GM12873 (cell line): ENCODE measurements at regions not wholly inside any gene's neighbourhood (a gene's known extent, or its start where the extent isn't known, plus 50 kb on each side); places are given as distances from the start of the nearest gene placed in this dataset.

Experiments used
- CTCF ChIP-seq: IDR thresholded peaks from 2 replicates; pipeline ENCODE4 v1.5.1; 2012; ENCODE audit warnings: low read depth, mild to moderate bottlenecking, moderate library complexity, low read length, control low read depth; ENCODE audit not compliant: insufficient read depth; ENCODE audit errors: missing control alignments

GRCh38 chr9:13971415-13971814 is 342.5 kb downstream of the NFIB start:
- no peak for TF ChIP-seq CTCF

GRCh38 chr9:13970426-13970825 is 343.5 kb downstream of the NFIB start:
- TF ChIP-seq CTCF, result no peak

GRCh38 chr9:13970018-13970417 is 343.9 kb downstream of the NFIB start:
- TF ChIP-seq CTCF, result no peak

GRCh38 chr9:13967438-13967837 is 346.5 kb downstream of the NFIB start:
- no peak for TF ChIP-seq CTCF

- TF ChIP-seq CTCF, result no peak
Observed at GRCh38 chr9:13967011-13967410, 346.9 kb downstream of the NFIB start.

GRCh38 chr9:13963005-13963653 is 350.8 kb downstream of the NFIB start:
- no peak for TF ChIP-seq CTCF

- TF ChIP-seq CTCF, result no peak
Observed at GRCh38 chr9:13962006-13962405, 351.9 kb downstream of the NFIB start.
